SK-N-DZ (cell line): ENCODE measurements at regions not wholly inside any gene's neighbourhood (a gene's known extent, or its start where the extent isn't known, plus 50 kb on each side); places are given as distances from the start of the nearest gene placed in this dataset.
"Not testable (repeated sequence)": the region's sequence is repeated elsewhere in the genome, so short reads cannot be mapped to it uniquely, and the experiment has no call there.

Experiments
- DNase-seq: peaks from one replicate; pipeline ENCODE4 v3.0.0-alpha.2; 2015; ENCODE audit warnings: low spot score

DNA sequence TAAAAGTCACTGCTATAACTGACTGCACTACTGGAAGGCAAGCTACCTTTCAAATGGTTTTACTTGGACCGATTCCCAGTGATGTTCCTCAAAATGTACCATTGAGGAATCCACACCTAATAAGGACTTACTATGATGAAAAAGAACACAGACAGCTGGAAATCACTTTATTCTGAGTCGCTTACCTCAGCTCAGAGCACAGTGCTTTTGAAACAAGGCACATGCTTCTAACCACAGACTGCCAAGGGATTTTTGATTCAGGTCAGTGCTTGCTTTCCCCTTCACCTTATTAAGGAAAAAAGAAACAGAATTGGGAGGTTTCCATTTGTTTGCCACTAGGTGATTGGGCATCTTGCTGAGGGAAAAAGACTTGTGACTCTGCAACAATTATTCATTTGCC lies 707.5 kb upstream of the FSHR start:
- DNase-seq, result no peak

DNA sequence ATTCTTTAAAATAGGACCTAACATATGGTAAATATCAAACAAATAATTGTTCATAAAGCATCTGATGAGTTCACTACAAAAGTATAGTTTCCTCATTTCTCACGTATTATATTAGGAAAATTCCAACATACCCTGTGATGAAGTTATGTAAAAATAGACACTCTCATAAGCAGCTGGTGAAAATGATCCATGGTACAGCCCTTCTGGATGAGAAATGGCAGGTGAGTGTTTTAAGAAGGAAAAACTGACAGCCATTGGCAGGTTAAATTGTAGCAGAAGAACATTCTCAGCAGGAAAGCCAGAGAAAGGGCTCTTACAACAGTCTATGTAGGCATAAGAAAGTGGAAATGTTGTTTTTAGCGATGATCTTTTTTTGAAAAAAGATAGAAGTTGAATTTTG lies 706.5 kb upstream of the FSHR start:
- DNase-seq, result no peak

DNA sequence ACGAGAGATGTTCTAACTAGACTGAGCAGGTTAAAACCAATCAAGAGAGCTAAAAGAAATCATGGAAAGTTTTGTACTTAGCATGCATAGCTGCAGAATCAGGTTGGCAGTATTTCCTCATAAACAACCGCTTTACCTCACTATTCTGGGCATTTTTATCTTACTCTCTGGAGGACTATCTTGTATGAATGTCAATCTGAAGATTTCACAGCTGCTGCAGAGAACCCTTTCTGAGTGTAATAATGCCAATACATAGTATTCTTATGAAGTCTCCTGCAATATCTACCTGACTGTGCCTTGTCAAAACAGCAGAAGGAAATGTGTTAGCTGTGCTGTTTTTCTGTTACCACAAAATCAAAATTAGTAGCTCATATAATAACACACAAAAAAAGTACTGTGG lies 705.9 kb upstream of the FSHR start:
- no peak for DNase-seq

DNA sequence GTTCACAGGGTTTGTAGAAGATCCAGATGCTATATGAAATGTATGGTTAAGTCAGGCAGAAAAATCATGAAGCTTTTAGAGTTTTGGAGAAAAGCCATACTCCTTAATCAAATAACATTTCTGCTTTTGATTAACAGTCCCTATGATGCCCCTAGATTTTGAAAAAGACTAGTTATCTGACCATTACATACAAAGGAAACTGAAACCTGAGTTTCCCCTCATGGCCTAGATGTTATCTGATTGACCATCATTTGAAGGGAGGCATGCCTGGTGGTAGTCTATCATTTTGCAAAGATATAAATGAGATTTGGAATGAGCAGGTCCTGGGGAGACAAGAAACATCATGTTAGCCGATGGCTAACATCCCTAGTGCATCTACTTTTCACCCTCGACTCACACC lies 704.3 kb upstream of the FSHR start:
- peak; percentile 92 for DNase-seq

DNA sequence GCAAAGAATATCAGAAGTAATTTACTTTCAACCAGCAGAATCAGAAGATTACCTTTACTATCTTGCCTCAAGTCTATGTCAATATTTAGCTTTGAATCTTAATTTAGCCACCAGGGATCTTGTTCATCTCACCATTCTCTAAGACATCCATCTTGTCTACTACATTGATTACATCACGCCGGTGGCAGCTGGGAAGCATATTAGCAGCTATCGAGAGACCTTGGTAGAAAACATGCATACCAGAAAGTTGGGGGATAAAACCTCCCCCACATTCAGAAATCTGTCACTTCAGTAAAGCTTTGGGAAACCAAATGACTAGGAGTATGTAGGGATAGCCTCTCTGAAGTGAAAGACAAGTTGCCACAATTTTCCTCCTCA lies 703.8 kb upstream of the FSHR start:
- peak; percentile 90 for DNase-seq

DNA sequence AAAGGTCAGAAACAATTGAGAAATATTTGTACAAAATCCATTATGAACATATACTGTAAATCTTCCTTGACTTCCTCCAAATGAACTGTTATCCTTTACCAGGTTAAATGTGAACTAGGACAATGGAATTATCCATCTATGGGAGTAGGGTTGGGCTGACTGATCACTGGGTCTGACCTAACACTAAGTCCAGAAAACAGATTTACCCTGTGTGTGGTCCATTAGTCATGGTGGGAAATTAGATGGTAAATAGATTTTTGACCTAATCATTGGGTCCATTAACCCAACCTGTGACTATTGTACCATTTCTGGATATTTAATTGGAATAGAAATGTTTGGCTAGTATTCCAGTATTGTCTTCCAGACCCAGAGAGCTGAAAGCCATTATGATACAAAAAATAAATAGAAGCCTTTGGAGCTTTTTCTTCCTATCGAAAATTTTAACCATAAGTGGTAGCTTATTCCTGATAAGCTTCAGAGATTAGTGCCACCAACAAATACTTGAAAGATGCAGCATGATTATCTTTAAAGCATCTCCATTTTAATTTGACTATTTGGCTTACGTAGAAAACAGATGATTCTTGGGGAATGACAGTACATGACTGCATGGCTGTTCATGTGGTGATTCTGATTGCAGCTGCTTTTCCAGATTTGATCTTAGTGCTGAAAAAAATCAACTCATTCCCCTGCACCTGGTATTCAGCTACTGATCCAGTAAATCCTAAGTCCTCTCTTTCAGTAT lies 703.2 kb upstream of the FSHR start:
- DNase-seq, result peak; percentile 35

DNA sequence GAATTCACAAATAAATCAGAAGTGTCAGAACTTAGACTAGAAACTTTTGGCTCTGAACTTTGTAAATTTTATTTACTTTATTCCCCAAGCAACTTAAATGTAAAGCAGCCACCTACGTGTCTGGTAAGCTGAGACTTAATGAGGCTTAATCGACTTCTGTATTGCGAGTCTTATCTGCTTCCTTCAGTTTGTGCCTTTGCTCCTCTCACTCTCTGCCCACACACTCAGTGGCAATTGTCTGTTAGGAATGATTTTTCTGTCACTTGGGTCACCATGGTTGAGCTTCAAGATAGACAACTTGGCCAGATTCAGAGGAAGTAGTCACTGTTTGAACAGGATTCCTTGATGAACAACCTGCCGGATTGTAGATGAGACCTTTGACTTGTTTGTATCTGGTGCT lies 691.4 kb upstream of the FSHR start:
- no peak for DNase-seq

DNA sequence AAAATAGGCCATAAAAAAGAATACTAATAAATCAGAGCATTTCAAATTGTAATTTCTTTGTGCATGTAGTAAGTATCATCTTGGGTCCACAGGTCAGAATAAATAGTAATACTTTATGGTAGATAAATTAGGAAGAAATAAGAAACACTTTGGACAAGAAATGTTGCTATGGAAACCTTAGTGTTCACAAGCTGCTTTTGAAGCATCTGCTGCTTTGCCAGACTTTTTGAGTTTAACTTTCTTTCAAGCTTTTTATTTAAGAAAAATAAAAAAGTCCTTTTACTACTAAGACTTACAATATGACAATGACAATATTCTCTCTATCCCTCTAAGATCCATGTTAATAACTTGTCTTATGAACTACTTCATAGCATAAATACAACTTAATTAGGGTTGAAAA lies 690.7 kb upstream of the FSHR start:
- DNase-seq, result no peak

DNA sequence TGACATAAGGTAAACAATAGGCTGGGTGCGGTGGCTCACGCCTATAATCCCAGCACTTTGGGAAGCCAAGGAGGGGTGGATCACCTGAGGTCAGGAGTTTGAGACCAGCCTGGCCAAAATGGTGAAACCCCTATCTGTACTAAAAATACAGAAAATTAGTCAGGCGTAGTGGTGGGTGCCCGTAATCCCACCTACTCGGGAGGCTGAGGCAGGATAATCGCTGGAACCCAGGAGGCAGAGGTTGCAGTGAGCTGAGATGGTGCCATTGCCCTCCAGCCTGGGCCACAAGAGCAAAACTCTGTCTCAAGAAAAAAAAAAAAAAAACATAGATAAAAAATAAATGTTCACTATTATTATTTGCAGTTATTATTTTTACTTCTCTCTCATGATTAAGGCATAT lies 689.8 kb upstream of the FSHR start:
- not testable (repeated sequence) for DNase-seq

DNA sequence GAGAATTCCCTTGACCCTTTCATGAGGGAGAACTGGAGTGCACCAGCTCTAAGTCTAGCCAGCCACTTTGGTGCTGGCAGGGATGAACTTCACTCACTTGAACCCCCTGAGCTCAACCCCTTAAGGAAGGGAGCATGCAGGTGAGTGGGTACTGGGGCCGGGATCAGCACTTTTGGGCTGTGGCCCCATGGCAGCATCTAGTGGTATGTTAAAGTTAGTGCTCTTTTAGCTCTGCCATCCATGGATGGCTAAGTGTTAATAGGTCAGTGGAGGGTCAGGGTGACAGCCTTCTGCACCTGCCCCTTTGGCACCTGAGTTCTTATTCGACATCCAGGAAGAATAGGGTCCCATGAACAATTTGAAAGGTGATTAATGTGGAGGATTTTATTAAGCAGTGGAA lies 689.0 kb upstream of the FSHR start:
- DNase-seq, result no peak

DNA sequence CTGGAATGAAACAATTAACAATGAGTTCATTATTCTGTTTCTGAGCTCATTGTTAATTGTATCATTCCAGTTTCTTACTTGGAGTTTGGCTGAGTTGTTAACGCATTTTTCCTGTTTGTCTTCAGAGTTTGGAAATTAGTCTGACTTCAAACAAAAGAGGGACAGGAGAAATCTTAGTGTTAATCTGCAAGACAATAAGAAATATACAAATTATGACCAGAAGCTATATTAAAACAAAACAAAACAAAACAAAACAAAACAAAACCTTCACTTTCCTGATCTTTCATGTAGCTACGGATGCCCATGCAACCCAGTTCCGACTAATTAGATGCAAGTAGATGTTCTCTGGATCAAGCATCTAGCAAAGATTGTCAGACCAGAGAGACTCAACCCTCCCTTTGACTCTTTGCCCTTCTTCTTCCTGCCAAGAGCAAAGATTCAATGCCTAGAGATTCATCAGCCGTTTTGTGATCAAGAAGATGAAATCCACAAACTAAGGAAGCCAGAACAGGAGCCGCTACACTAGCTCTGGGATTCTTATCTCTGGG lies 686.2 kb upstream of the FSHR start:
- no peak for DNase-seq

DNA sequence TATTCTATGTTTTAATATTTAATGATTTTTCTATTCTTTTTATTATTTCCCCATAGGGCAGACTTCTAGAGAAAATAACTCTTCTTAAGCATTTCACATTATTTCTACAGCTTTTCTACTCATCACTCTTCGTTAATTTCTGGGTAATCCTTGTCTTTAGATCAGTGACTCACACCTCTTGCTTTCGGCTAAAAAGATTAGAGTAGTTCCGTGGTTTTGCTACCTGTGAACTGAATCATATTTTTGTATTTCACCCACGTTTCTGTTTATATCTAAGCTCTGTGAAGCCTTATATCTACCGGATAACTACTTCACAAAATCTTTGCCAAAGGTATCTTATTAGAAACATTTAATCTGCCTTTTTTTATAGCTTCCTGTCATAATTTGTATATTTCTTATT lies 685.5 kb upstream of the FSHR start:
- DNase-seq, result no peak

DNA sequence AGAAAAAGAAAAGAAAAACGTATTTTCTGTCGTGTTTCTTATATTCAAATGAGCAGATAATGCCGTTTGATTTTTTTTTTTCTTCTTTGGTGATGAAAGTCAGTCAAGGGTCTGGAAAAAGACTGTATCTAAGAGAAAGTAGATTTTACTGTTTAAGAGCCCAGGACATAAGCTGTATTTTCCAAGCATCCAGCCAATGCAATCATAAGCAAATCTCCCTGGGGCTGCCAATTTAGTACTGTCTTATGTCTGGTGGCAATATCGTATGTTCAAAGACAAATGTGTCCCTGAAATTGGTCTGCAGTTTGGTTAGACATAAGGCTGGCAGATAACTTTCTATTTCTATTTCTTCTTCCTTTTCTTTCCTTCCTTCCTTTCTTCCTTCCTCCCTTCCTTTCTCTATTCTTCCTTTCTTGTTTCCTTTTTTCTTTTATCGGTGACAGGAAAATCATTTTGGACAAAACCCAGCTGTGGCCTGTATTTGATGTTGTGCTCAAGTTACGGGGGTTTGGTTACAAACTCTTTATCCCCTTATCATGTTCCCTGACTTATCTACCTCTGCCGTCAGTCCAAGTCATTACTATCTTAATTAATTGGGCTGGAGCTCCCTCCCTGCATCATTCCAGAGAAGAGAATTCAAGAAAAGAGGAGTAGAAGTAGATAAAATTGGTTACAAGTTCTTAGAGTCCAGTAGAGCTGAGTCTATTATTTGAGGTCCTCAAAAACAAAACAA lies 683.4 kb upstream of the FSHR start:
- DNase-seq, result peak; percentile 35

DNA sequence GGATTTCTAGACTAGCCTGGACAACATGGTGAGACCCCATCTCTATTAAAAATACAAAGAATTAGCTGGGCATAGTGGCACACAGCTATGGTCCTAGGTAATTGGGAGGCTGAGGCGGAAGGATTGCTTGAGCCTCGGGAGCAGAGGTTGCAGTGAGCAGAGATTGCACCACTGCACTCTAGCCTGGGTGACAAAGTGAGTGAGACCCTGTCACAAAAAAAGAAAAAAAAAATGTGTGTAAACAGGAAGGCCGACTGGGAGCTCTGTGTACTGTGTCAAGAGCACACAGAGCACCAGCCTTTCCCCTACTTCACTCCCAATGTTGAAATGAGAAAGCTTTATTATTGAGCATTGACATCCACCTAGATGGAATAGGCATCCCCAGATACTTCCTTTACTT lies 681.7 kb upstream of the FSHR start:
- DNase-seq, result no peak

DNA sequence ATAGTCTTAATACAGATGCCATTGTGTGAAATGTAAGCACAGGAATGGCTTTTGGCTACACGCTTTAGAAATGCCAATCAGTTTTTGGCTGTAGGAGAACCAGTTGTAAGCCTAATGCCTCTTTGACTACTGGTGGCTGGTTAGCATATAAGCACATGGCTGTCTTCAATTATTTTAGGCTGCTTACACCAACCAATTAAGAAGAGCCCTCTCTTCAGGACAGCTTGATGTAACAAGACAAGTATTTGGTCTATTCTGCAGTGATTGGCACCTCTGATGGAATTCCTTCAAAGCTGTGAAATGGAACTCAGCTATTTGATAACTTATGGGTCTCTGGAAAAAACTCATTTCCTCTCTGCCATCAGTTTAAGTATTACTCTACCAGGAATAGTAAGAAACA lies 680.1 kb upstream of the FSHR start:
- no peak for DNase-seq

DNA sequence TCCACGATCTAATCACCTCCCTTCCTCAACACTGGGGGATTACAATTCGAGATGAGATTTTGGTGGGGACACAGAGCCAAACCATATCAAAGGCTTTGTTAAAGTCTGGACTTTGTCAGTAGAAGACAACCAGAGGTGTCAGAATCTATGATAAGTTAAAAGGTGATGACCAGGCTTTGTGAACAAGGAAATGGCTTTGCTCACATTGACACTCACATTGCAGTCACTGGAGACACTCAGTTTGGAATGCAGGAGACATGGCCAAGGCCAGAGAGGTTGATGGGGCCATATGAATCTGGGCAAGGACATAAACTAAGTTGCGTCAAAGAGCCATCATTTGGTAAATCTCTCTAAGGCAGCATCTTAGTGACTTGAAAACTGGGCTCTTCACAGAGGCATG lies 678.2 kb upstream of the FSHR start:
- peak; percentile 20 for DNase-seq

DNA sequence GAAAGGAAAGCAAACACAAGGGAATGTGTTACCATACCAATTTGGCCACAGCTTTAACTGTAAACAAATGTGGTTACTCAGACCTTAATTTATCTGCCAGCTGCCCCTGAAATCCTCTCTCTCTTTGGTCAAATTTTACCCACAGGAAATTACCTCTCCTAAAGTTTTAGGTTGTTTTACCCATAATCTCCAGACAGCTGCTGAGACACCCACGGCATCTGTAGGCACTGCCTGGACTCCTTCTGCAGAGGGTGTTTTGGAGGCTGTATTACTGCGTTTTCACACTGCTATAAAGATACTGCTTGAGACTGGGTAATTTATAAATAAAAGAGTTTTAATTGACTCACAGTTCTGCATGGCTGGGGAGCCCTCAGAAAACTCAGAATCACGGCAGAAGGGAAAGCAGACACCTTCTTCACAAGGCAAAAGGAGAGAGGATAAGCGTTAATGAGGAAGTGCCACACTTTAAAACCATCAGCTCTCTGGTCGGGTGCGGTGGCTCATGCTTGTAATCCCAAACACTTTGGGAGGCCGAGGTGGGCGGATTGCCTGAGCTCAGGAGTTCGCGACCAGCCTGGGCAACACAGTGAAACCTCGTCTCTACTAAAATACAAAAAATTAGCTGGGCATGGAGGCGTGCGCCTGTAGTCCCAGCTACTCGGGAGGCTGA lies 677.5 kb upstream of the FSHR start:
- DNase-seq, result no peak

DNA sequence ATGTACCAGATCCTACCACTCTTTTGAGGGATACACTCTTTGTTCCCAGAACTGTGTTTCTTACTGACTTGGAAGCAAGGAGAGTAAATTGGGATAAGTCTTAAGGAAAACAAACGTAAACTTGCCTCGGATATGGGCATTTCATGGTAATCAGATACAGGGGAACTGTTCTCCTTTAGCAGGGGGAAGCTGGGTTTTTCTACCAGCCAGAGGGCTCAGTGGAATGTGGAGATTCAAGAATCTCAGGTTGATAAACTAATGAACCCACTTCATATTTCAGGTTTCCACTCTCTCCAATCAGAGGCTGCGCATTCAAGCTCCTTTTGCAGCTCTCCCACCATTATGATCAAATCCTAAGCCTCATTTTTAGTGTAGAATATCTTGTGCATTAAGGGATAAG lies 676.5 kb upstream of the FSHR start:
- DNase-seq, result no peak

DNA sequence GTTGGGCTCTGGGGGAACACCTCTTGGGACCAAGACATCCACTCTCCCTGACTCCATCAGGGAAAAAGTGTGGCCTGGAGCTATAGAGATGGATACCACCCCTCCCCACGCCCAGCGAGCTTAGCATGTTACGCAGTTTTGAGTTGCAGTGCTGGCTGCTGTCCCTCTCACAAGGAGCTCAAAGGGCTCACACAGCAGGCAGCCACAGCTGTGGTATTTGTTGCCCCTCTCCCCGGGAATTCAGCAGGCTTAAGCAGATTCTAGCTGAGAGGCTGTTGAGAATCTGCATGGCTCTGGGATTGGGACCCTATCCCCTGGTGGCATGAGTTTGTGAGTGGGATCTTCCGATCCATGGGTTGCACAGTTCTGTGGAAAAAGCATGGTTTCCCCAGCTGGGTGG lies 673.1 kb upstream of the FSHR start:
- DNase-seq, result no peak

DNA sequence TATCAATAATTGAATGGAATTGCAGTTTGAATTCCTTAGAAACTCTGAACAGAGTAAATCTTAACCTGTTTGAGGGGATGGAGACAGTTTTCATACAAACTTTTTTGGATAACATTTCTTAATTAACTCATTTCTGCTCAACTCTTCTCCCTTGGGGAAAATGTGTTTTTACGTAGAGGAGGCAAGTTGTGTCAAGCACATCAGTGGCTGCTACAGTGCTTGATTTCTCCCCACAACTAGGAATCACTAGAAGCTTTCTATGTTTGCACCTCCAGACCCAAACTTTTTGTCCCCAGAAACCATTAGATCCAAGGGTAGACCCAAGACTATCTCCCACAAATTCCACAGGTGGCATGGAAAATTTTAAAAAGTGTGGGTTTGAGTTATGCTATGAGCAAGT lies 658.9 kb upstream of the FSHR start:
- DNase-seq, result no peak

DNA sequence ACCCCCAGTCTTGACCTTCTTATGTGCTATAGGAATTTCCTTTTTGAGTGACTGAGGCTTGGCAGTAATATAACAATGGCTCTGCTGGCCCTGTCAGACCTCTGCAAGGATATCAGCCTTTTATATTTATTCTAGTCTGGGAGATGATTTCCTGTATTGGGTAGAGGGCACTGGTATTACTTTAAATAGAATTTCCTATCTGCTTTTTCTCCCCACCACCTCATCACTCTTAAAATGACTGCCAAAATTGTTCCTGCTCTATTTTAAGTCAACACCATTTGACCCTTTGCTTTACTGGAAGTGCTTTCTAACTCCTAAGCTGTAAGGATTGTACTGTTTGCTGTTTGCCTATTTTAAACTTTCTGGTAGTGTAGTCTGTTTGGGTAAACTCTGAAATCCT lies 658.4 kb upstream of the FSHR start:
- no peak for DNase-seq

DNA sequence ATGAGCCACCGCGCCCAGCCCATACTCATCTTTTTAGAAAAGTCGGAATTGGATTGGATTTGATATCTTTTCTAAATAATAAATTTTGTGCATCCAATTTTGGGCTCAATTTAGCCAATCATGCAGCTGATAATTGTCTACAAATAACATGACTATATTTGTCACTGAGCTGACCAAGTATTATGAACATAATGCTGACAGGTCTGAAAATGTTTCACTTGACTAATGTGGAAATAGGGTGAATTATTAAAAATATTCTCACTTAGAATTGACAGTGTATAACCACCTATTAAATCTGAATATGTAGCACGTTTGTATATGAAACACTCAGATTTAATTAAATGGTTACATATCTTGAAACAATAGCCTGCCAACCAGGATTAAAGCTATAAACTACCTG lies 657.2 kb upstream of the FSHR start:
- no peak for DNase-seq

DNA sequence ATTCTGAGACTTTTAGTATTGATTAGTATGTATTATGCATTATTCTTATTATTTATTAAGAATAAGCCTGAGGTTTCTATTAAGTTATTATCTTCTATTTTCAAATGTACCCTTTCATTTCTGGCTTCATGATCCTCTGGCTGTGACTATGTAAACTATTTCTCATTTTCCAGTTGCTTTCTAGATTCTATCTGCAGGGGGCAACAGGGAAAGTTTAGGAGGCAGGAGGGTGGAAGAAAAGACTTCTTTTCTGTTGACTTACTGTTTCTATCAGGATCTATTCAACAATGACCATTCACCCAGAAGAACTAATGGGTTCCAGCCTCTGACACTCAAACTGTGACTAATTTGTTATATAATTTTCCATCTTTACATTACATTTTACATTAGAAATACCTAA lies 653.4 kb upstream of the FSHR start:
- no peak for DNase-seq
